Memory B cell (primary cell): ENCODE measurements at regions not wholly inside any gene's neighbourhood (a gene's known extent, or its start where the extent isn't known, plus 50 kb on each side); places are given as distances from the start of the nearest gene placed in this dataset.
"Not testable (repeated sequence)": the region's sequence is repeated elsewhere in the genome, so short reads cannot be mapped to it uniquely, and the experiment has no call there.

Source experiments
- ATAC-seq: fragments of 150-1000 bp; cut with Tn5 transposase; 2 replicates; pipeline ENCODE4 v1.10.0; 2021; ENCODE audit warnings: low read depth, mild to moderate bottlenecking, moderate library complexity
- DNase-seq, 2 donors: peaks; one replicate each; pipeline ENCODE4 v3.0.0; 2022; ENCODE audit warnings: low spot score in 2 of 2
- H3K27ac Mint-ChIP-seq: one replicate; pipeline ENCODE4 v1.8.0; 2022; ENCODE audit warnings: mild to moderate bottlenecking, moderate library complexity, mixed read lengths
- H3K27me3 Mint-ChIP-seq: one replicate; pipeline ENCODE4 v1.8.0; 2022; ENCODE audit warnings: mixed read lengths
- H3K36me3 Mint-ChIP-seq: one replicate; pipeline ENCODE4 v1.8.0; 2022; ENCODE audit warnings: mild to moderate bottlenecking, mixed read lengths
- H3K4me1 Mint-ChIP-seq: one replicate; pipeline ENCODE4 v1.8.0; 2022; ENCODE audit warnings: mixed read lengths
- H3K4me3 Mint-ChIP-seq: one replicate; pipeline ENCODE4 v1.8.0; 2022; ENCODE audit warnings: mild to moderate bottlenecking, moderate library complexity, mixed read lengths
- H3K9me3 Mint-ChIP-seq: one replicate; pipeline ENCODE4 v1.8.0; 2022; ENCODE audit warnings: mixed read lengths

DNA sequence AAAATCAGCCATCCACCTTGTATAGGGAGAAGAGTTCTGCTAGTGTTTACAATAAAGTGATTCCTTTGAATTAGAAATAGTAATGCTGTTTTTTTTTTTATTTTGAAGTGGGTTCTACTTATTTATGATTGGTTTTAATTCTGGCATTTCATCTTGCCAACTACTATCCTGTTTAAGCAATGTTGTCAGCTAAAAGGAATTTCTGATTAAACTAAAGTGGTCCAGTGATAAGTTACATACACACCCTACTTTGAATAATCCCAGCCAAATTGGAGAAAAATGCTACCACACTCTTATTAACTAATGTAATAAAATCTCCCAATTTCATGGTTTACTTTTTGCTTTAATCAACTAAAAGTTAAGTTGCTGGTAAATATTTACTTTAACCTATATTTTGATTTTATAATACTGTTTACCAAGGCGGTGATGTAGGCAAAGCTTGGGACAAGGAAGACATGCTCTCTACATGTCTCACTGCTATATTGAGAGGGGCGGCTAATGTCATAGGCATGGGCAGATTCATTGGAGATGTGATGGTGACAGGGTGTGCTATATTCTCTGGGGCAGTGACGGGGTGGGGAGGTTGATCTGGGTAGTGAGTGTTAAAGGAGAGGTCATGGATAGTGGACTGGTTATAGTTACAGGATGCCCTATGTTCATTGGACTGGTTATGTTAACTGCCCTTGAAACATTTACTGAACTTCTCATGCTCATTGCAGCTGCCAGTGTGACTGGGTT is 85.8 kb upstream of the PLAAT1 start:
- not testable (repeated sequence) for H3K27me3 Mint-ChIP-seq, H3K4me3 Mint-ChIP-seq, H3K36me3 Mint-ChIP-seq, ATAC-seq, H3K4me1 Mint-ChIP-seq, H3K27ac Mint-ChIP-seq, H3K9me3 Mint-ChIP-seq, DNase-seq

DNA sequence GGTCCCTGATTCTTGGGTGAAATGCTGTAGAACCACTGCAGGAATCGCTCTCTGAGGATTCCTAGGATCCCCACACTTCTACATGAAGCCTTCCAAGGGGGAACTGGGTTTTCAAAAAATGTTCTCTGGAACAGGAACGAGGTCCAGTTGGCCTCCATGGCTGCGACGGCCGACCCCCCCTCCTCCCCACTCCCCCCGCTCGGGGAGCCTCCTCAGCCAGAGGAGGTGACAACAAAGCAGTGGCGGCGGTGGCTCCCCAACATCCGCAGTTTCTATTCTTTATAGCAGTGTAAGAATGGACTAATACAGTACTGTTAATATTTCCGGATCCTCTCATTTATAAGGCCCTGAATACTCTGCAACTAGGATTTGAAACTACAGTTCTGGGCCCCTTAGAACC is 84.0 kb upstream of the PLAAT1 start:
- DNase-seq (no peak), ATAC-seq (no peak)
- Mint-ChIP-seq H3K4me1 (no peaks in the 10 kb centered on the region), H3K27ac (no peak overlapping the region), H3K36me3 (no peaks in the 10 kb centered on the region), H3K27me3 (peaks cover 8% of the 10 kb centered on the region), H3K9me3 (no peaks in the 10 kb centered on the region), H3K4me3 (no peak overlapping the region)

DNA sequence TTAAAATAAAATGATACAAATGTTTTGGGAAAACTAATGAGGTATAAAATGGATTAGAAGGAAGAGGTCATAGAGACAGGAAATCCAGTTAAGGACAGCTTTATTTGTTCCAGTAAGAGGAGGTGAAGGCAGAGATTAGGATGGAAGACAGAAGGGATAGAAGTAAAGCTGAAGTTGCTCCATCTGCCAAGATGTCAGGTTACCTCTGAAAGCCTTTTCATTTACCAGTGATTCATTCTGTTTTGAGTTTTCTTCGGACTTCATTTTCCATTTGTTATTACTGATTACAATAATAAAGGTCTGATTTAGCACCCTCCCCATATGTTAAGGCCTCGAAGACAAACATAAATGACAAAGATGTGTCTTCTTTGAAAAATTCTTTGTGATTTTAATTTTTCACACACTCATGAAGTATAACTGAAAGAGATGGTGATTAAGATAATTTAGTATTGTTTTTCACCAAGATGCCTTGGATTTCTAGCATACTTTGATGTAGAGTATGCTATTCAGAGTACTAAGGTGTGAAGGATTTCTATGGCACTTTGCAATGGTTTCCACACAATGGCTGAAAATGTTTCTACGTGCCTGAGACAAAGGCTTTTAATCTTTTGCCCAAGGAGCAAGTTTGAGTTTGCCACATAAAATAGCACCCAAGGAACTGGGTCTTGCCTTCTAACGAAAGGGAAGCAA is 75.4 kb upstream of the PLAAT1 start:
- Mint-ChIP-seq H3K9me3 (no peaks in the 10 kb centered on the region), H3K4me1 (no peaks in the 10 kb centered on the region), H3K4me3 (no peak overlapping the region), H3K36me3 (no peaks in the 10 kb centered on the region), H3K27ac (no peak overlapping the region), H3K27me3 (peaks cover 4% of the 10 kb centered on the region)
- DNase-seq (no peak), ATAC-seq (no peak)

DNA sequence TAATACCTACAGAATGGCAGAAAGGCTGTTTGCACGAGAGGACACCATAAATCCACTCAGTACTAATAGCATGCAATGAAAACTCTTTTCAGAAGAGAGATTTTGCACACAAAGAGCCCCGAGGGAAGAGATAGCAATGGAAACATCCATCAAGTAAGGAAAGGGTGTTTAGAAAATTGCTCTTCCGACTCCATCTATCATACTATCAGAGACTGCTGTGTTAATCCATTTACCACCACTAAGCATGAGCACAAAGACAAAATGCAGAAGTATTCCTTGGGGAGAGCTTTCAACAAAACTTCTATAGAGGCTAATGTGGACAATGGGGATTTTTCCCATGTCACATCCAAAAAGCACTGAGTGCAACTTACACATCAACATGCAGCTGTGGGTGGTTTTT is 72.1 kb upstream of the PLAAT1 start:
- DNase-seq (no peak), ATAC-seq (no peak)
- Mint-ChIP-seq H3K4me1 (no peaks in the 10 kb centered on the region), H3K4me3 (no peak overlapping the region), H3K36me3 (no peaks in the 10 kb centered on the region), H3K27me3 (peaks cover 4% of the 10 kb centered on the region), H3K27ac (no peak overlapping the region), H3K9me3 (no peaks in the 10 kb centered on the region)

DNA sequence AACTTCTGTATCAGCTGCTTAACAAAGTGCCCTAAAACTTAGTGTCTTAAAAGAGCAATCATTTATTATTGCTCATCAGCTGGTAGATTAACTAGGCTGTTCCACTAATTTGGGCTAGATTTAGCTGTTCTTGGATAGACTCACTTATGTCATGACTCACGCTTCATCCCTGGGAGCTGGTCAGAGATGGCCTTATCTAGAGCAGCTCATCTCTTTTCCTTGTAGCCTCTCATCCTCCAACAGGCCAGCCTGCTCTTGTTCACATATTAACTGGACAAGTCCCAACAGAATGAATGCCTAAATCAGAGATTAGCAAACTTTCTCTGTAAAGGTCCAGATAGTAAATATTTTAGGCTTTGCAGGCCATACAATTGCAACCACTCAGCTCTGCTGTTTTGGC is 66.9 kb upstream of the PLAAT1 start:
- Mint-ChIP-seq H3K27ac (no peak overlapping the region), H3K9me3 (no peaks in the 10 kb centered on the region), H3K36me3 (no peaks in the 10 kb centered on the region), H3K4me1 (peaks cover 3% of the 10 kb centered on the region), H3K27me3 (peaks cover 4% of the 10 kb centered on the region), H3K4me3 (no peak overlapping the region)
- ATAC-seq = no peak
- no peak for DNase-seq

DNA sequence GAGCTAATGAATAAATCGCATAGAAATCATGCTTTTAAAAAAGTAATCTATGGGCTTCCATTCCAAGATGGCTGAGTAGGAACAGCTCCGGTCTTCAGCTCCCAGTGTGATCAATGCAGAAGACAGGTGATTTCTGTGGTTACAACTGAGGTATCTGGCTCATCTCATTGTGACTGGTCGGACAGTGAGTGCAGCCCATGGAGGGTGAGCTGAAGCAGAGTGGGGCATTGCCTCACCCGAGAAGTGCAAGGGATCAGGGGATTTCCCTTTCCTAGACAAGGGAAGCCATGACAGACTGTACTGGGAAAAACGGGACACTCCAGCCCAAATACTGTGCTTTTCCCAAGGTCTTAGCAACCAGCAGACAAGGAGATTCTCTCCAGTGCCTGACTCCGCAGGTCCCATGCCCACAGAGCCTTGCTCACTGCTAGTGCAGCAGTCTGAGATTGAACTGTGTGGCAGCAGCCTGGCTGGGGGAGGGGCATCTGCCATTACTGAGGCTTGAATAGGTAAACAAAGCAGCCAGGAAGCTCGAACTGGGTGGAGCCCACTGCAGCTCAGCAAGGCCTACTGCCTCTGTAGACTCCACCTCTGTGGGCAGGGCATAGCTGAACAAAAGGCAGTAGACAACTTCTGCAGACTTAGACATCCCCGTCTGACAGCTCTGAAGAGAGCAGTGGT is 61.5 kb upstream of the PLAAT1 start:
- H3K36me3 Mint-ChIP-seq, H3K9me3 Mint-ChIP-seq, H3K27ac Mint-ChIP-seq, H3K27me3 Mint-ChIP-seq, ATAC-seq, H3K4me3 Mint-ChIP-seq, DNase-seq, H3K4me1 Mint-ChIP-seq: not testable (repeated sequence)

DNA sequence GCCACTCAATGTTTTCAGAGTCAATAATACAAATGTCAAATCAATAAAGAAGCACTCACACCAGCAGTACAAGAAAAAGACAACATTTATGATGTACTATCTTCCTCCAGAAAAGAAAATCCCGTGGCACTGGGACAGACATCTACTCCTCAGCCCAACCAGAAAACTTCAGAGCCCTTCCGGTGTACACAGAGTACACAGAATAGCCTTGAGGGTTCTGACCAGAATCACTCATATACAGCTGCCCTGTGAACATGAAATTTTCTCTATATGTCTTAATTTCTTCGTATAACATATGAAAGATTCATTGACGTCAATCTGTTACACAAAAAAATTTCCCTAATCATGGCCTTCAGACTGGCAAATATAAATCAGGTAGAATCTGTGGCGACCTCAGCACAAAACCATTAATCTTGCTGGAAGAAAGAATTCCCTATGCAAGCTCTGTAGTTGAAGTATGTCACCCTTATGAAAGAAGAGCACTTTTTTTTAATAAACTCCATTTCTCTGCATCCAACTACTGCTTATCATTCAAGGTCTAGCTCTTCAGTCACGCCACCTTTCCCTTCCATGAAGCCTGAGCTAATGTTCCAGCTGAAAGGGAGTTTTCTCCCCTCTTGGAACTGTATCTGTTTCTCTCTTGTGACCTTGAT is 53.8 kb upstream of the PLAAT1 start:
- Mint-ChIP-seq H3K36me3 (no peaks in the 10 kb centered on the region), H3K4me1 (no peaks in the 10 kb centered on the region), H3K9me3 (peaks cover 2% of the 10 kb centered on the region), H3K27ac (no peak overlapping the region), H3K4me3 (no peak overlapping the region), H3K27me3 (peaks cover 2% of the 10 kb centered on the region)
- DNase-seq (no peak), ATAC-seq (no peak)

DNA sequence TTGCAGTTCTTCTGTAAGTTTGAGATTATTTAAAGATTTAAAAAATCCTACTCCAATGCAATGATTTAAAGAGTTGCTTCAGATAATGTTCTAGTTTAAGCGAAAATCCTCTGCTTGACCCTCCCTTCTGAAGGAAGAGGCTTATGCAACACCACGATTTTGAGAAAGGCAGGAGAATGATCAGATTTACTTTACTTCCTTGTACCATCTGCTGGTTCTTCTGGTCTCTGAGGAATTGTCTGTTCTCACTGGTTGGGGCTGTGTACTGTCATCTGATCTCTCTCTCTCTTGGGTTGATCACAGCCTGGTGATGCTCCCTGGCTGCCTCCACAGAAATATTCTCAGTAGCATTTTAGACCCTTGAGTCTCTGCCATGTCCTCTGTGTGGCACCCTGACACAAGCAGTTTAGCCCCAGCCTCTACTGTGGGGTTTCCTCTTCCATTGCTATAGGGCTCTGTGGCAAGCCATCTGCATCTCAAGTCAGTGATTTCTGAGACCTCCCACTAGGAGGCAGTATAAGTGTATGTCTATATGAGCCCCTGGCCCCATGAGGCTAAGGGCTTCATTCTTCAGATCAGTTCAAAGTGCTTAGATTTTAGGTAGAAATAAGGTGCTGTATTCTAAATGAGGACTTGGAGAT is 50.8 kb upstream of the PLAAT1 start:
- DNase-seq = no peak
- H3K27ac Mint-ChIP-seq = no peak overlapping the region

More for the DNA sequence above, 50.8 kb upstream of the PLAAT1 start:
- no peaks in the 10 kb centered on the region for H3K27me3 Mint-ChIP-seq
- H3K9me3 Mint-ChIP-seq = no peaks in the 10 kb centered on the region
- H3K36me3 Mint-ChIP-seq = no peaks in the 10 kb centered on the region
- no peak overlapping the region for H3K4me3 Mint-ChIP-seq
- no peak for ATAC-seq
- no peaks in the 10 kb centered on the region for H3K4me1 Mint-ChIP-seq
